HG02571 (cell line): ENCODE measurements at regions not wholly inside any gene's neighbourhood (a gene's known extent, or its start where the extent isn't known, plus 50 kb on each side); places are given as distances from the start of the nearest gene placed in this dataset.
A peak's percentile ranks its signal among the peaks of the same experiment; 100 is the strongest.
"Not testable (repeated sequence)": the region's sequence is repeated elsewhere in the genome, so short reads cannot be mapped to it uniquely, and the experiment has no call there.

ENCODE experiments used
- ATAC-seq: cut with Tn5 transposase; IDR thresholded peaks from one replicate; pipeline ENCODE4 v1.9.1; 2021; ENCODE audit warnings: mild to moderate bottlenecking, moderate library complexity; ENCODE audit not compliant: unreplicated experiment

- no peak for ATAC-seq
Measured at GRCh38 chr2:205865905-205866441, 183.7 kb downstream of the NRP2 start.

- ATAC-seq, result no peak
Measured at GRCh38 chr2:205865056-205865455, 182.8 kb downstream of the NRP2 start.

GRCh38 chr2:205864491-205864890 is 182.2 kb downstream of the NRP2 start:
- no peak for ATAC-seq

- not testable (repeated sequence) for ATAC-seq
Measured at GRCh38 chr2:205862761-205863160, 180.5 kb downstream of the NRP2 start.

- no peak for ATAC-seq
Measured at GRCh38 chr2:205860885-205861284, 178.6 kb downstream of the NRP2 start.

- no peak for ATAC-seq
Measured at GRCh38 chr2:205860181-205860580, 177.9 kb downstream of the NRP2 start.

GRCh38 chr2:205858881-205859441 is 176.7 kb downstream of the NRP2 start:
- ATAC-seq, result peak; percentile 52

- no peak for ATAC-seq
Measured at GRCh38 chr2:205858275-205858674, 176.0 kb downstream of the NRP2 start.

GRCh38 chr2:205857520-205858237 is 175.4 kb downstream of the NRP2 start:
- peak; percentile 64 for ATAC-seq

GRCh38 chr2:205852457-205852856 is 170.2 kb downstream of the NRP2 start:
- no peak for ATAC-seq

GRCh38 chr2:205850611-205851010 is 168.3 kb downstream of the NRP2 start:
- ATAC-seq, result no peak

GRCh38 chr2:205850132-205850531 is 167.8 kb downstream of the NRP2 start:
- no peak for ATAC-seq

GRCh38 chr2:205849136-205849535 is 166.8 kb downstream of the NRP2 start:
- no peak for ATAC-seq

- ATAC-seq, result no peak
Measured at GRCh38 chr2:205848601-205849000, 166.3 kb downstream of the NRP2 start.
